RWPE2 (cell line): ENCODE measurements at regions not wholly inside any gene's neighbourhood (a gene's known extent, or its start where the extent isn't known, plus 50 kb on each side); places are given as distances from the start of the nearest gene placed in this dataset.
A peak's percentile ranks its signal among the peaks of the same experiment; 100 is the strongest.

Source experiments
- ATAC-seq: fragments of 200-7000 bp; cut with Tn5 transposase; 3 replicates; pipeline ENCODE4 v1.9.1; 2021; ENCODE audit warnings: low read depth
- DNase-seq: peaks from one replicate; pipeline ENCODE4 v3.0.0-alpha.2; 2020; ENCODE audit warnings: low spot score
- H3K27ac ChIP-seq: fragments of 450-650 bp; 2 replicates; pipeline ENCODE4 v1.5.1; 2017; ENCODE audit warnings: mild to moderate bottlenecking; ENCODE audit not compliant: poor library complexity, severe bottlenecking
- H3K27me3 ChIP-seq: fragments of 250-450 bp; sonication (Bioruptor Pico); 2 replicates; pipeline ENCODE4 v1.5.1; 2021; ENCODE audit warnings: mild to moderate bottlenecking, moderate library complexity; ENCODE audit not compliant: insufficient read depth, poor library complexity, severe bottlenecking
- H3K36me3 ChIP-seq: fragments of 250-450 bp; sonication (Bioruptor Pico); 2 replicates; pipeline ENCODE4 v1.5.1; 2020; ENCODE audit warnings: low read depth, mild to moderate bottlenecking, moderate library complexity
- H3K4me1 ChIP-seq: fragments of 250-450 bp; sonication (Bioruptor Pico); 2 replicates; pipeline ENCODE4 v1.5.1; 2021; ENCODE audit warnings: mild to moderate bottlenecking, moderate library complexity; ENCODE audit not compliant: insufficient read depth, poor library complexity, severe bottlenecking
- H3K4me3 ChIP-seq: fragments of 250-450 bp; sonication (Bioruptor Pico); 2 replicates; pipeline ENCODE4 v1.5.1; 2021; ENCODE audit warnings: mild to moderate bottlenecking, moderate library complexity; ENCODE audit not compliant: severe bottlenecking
- H3K9me3 ChIP-seq: fragments of 250-450 bp; sonication (Bioruptor Pico); 2 replicates; pipeline ENCODE4 v1.5.1; 2021; ENCODE audit warnings: mild to moderate bottlenecking, moderate library complexity; ENCODE audit not compliant: severe bottlenecking
- CTCF ChIP-seq: fragments of 450-650 bp; IDR thresholded peaks from one replicate; pipeline ENCODE4 v1.5.1; 2017; ENCODE audit warnings: mild to moderate bottlenecking, moderate library complexity; ENCODE audit not compliant: poor library complexity, severe bottlenecking

- Histone ChIP-seq H3K4me3 (no peak overlapping the region), H3K9me3 (no peaks in the 10 kb centered on the region), H3K27me3 (no peaks in the 10 kb centered on the region), H3K36me3 (peaks cover 4% of the 10 kb centered on the region; the same call in 1 of the 2 replicates), H3K4me1 (peaks cover 14% of the 10 kb centered on the region), H3K27ac (peak overlapping the region; percentile 78)
- no peak for TF ChIP-seq CTCF
- ATAC-seq (peak; percentile 95), DNase-seq (no peak)
Measured at GRCh38 chr13:89227356-89227755, 1556.2 kb downstream of the SLITRK5 start.

- ATAC-seq, result no peak
Measured at GRCh38 chr13:89238496-89238895, 1567.3 kb downstream of the SLITRK5 start.

GRCh38 chr13:89239361-89240127 is 1568.4 kb downstream of the SLITRK5 start:
- H3K27ac ChIP-seq, result peak overlapping the region; percentile 63
- no peaks in the 10 kb centered on the region for H3K9me3 ChIP-seq
- no peak overlapping the region for H3K4me3 ChIP-seq
- no peak for TF ChIP-seq CTCF
- ATAC-seq (peak; percentile 85), DNase-seq (no peak)
- no peaks in the 10 kb centered on the region for H3K27me3 ChIP-seq
- no peaks in the 10 kb centered on the region for H3K36me3 ChIP-seq
- H3K4me1 ChIP-seq, result peaks cover 14% of the 10 kb centered on the region

More at GRCh38 chr13:89238496-89238895, 1567.3 kb downstream of the SLITRK5 start:
- Histone ChIP-seq H3K27me3 (no peaks in the 10 kb centered on the region), H3K4me3 (no peak overlapping the region), H3K9me3 (no peaks in the 10 kb centered on the region), H3K27ac (peak overlapping the region; percentile 63), H3K4me1 (peaks cover 14% of the 10 kb centered on the region), H3K36me3 (no peaks in the 10 kb centered on the region)
- TF ChIP-seq CTCF, result no peak
- no peak for DNase-seq

GRCh38 chr13:89255844-89256406 is 1584.8 kb downstream of the SLITRK5 start:
- no peak for TF ChIP-seq CTCF
- DNase-seq, result no peak
- ATAC-seq, result no peak
- H3K36me3 ChIP-seq, result no peaks in the 10 kb centered on the region
- peaks cover 2% of the 10 kb centered on the region for H3K9me3 ChIP-seq
- H3K4me1 ChIP-seq, result no peaks in the 10 kb centered on the region
- no peaks in the 10 kb centered on the region for H3K27me3 ChIP-seq
- no peak overlapping the region for H3K27ac ChIP-seq
- no peak overlapping the region for H3K4me3 ChIP-seq

GRCh38 chr13:89267734-89268133 is 1596.6 kb downstream of the SLITRK5 start:
- DNase-seq, result no peak
- Histone ChIP-seq H3K36me3 (no peaks in the 10 kb centered on the region), H3K4me3 (no peak overlapping the region), H3K27me3 (no peaks in the 10 kb centered on the region), H3K4me1 (peaks cover 11% of the 10 kb centered on the region), H3K9me3 (no peaks in the 10 kb centered on the region), H3K27ac (no peak overlapping the region)
- peak; percentile 95 for ATAC-seq
- TF ChIP-seq CTCF, result no peak
